Activated CD4-positive, alpha-beta T cell treated with anti-CD3 and anti-CD28 coated beads, Interleukin-2, amount 50 U/mL, for 16 hours (primary cell): ENCODE measurements at regions not wholly inside any gene's neighbourhood (a gene's known extent, or its start where the extent isn't known, plus 50 kb on each side); places are given as distances from the start of the nearest gene placed in this dataset.
"Not testable (repeated sequence)": the region's sequence is repeated elsewhere in the genome, so short reads cannot be mapped to it uniquely, and the experiment has no call there.

Experiments used
- DNase-seq: peaks from one replicate; pipeline ENCODE4 v3.0.0-alpha.2; 2020

GRCh38 chr2:180829261-180829660, 151.1 kb upstream of the UBE2E3 start:
- DNase-seq: no peak

GRCh38 chr2:180828756-180829155, 151.6 kb upstream of the UBE2E3 start:
- no peak for DNase-seq

- no peak for DNase-seq
Measured at GRCh38 chr2:180823546-180824141, 156.8 kb upstream of the UBE2E3 start.

- no peak for DNase-seq
Measured at GRCh38 chr2:180819106-180819505, 161.3 kb upstream of the UBE2E3 start.

GRCh38 chr2:180818700-180819099, 161.7 kb upstream of the UBE2E3 start:
- DNase-seq: not testable (repeated sequence)

GRCh38 chr2:180799141-180799540, 181.3 kb upstream of the UBE2E3 start:
- DNase-seq: no peak

- DNase-seq: no peak
Measured at GRCh38 chr2:180790891-180791290, 189.5 kb upstream of the UBE2E3 start.

- DNase-seq: no peak
Measured at GRCh38 chr2:180787330-180787729, 193.1 kb upstream of the UBE2E3 start.

- no peak for DNase-seq
Measured at GRCh38 chr2:180781276-180781675, 199.1 kb upstream of the UBE2E3 start.

GRCh38 chr2:180778291-180778690, 202.1 kb upstream of the UBE2E3 start:
- DNase-seq: no peak

GRCh38 chr2:180776921-180777320, 203.5 kb upstream of the UBE2E3 start:
- DNase-seq: no peak

GRCh38 chr2:180775711-180776110, 204.7 kb upstream of the UBE2E3 start:
- no peak for DNase-seq

GRCh38 chr2:180765316-180765715, 215.1 kb upstream of the UBE2E3 start:
- DNase-seq: not testable (repeated sequence)

GRCh38 chr2:180763263-180763989, 217.0 kb upstream of the UBE2E3 start:
- no peak for DNase-seq

- DNase-seq: peak; percentile 8
Measured at GRCh38 chr2:180761224-180761623, 219.2 kb upstream of the UBE2E3 start.

GRCh38 chr2:180759631-180760030, 220.8 kb upstream of the UBE2E3 start:
- DNase-seq: no peak

GRCh38 chr2:180753809-180754761, 226.3 kb upstream of the UBE2E3 start:
- no peak for DNase-seq

- DNase-seq: no peak
Measured at GRCh38 chr2:180751306-180751920, 229.0 kb upstream of the UBE2E3 start.

GRCh38 chr2:180747728-180748127, 232.7 kb upstream of the UBE2E3 start:
- DNase-seq: no peak

- no peak for DNase-seq
Measured at GRCh38 chr2:180743401-180743800, 237.0 kb upstream of the UBE2E3 start.

- no peak for DNase-seq
Measured at GRCh38 chr2:180742801-180743200, 237.6 kb upstream of the UBE2E3 start.

- DNase-seq: no peak
Measured at GRCh38 chr2:180739070-180739469, 241.3 kb upstream of the UBE2E3 start.

- no peak for DNase-seq
Measured at GRCh38 chr2:180735799-180736198, 244.6 kb upstream of the UBE2E3 start.
